ENCODE measurements at regions not wholly inside any gene's neighbourhood (a gene's known extent, or its start where the extent isn't known, plus 50 kb on each side); places are given as distances from the start of the nearest gene placed in this dataset.

GRCh38 chr1:29591601-29592260, 355.4 kb downstream of the PTPRU start:
- TF ChIP-seq CTCF (IDR thresholded peaks at IDR 0.05): no peak
- no peak for TF ChIP-seq POLR2A (IDR thresholded peaks at IDR 0.05)

All from thyroid gland (tissue), 4 donors.